NOMO-1 treated with DMSO at 0.1 percent for 48 hours (cell line): ENCODE measurements at regions not wholly inside any gene's neighbourhood (a gene's known extent, or its start where the extent isn't known, plus 50 kb on each side); places are given as distances from the start of the nearest gene placed in this dataset.
A peak's percentile ranks its signal among the peaks of the same experiment; 100 is the strongest.
"Not testable (repeated sequence)": the region's sequence is repeated elsewhere in the genome, so short reads cannot be mapped to it uniquely, and the experiment has no call there.

ENCODE experiments used
- DNase-seq: peaks from one replicate; lab custom pipeline; 2025; ENCODE audit not compliant: unreplicated experiment; lab: John Stamatoyannopoulos, UW

- no peak for DNase-seq
Observed at GRCh38 chr10:9160275-9160674, 1105.8 kb downstream of the GATA3 start.

GRCh38 chr10:9163699-9164098 is 1109.2 kb downstream of the GATA3 start:
- DNase-seq, result no peak

- DNase-seq, result no peak
Observed at GRCh38 chr10:9166770-9167169, 1112.3 kb downstream of the GATA3 start.

DNA sequence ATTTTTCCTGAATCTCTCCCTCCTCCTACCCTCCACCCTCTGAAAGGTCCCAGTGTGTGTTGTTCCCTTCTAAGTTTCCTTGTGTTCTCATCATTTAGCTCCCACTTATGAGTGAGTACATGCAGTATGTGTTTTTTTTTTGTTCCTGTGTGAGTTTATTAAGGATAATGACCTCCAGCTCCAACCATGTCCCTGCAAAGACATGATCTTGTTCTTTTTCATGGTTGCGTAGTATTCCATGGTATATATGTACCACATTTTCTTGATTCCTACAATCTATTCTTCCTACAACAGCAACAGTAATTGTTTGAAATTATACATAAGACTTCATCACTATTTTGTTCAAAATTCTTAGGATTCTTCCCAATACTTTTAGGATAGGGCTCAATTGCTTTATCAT is 1117.8 kb downstream of the GATA3 start:
- DNase-seq, result no peak

DNA sequence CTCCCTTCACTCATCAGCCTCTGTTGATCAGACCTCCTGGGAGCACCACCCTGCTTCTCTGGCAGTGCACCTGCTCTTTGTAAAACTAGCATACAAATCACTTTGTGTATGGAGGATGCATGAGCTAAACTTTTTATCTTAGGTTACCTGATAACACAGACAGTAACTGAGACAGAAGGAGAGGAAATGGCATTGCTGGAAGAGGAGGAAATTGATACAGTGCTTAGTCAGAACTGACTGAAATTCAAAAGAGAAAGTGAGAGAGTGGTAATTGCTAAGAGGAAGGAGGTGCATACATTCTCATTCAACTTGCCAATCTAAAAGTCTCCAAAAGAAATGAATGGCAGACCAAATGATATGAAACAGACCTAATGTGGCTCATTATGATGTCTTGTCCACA is 1120.7 kb downstream of the GATA3 start:
- DNase-seq, result no peak

DNA sequence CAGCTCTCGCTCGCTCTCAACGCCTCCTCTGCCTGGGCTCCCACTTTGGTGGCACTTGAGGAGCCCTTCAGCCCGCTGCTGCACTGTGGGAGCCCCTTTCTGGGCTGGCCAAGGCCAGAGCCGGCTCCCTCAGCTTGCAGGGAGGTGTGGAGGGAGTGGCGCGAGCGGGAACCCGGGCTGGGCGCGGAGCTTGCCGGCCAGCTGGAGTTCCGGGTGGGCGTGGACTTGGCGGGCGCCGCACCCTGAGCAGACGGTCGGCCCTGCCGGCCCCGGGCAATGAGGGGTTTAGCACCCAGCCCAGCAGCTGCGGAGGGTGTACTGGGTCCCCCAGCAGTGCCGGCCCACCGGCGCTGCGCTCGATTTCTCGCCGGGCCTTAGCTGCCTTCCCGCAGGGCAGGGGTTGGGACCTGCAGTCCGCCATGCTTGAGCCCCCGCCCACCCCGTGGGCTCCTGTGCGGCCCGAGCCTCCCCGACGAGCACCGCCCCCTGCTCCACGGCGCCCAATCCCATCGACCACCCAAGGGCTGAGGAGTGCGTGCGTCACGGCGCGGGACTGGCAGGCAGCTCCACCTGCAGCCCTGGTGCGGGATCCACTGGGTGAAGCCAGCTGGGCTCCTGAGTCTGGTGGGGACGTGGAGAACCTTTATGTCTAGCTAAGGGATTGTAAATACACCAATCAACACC is 1128.9 kb downstream of the GATA3 start:
- DNase-seq, result not testable (repeated sequence)

DNA sequence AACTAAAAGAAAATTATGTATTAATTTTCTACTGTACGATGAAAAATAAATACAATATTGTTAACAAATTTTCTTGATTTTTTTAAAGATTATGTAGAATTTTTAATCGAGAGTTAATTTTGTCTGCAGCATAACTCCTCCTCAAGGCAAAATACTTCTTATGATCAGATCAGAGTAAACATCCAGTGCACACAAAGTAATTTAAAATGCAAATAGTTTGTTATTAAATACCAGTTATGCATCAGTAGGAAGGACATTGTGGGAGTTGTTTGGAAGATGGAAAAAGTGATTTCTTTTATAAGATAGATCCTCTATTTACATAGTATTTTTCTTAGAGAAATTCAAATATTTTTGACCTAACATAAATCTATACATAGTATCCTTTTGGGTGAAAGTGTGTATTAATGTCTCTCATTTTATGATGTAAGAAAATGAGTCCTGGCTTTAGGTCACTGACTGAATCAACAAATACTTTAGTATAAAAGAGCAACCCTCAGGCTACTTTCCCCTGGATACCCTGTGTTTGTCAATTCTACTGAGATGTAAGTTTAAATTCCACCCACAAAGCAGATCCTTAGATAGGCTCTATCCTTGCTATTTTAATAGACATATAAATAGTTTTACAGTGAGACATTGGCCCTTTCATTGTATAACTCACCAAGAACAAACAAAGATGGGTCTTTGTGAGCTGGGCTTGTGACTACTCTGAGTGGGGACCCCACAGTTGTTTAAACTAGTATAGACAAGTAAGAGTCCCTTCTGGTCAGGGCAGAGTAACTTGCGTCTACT is 1133.7 kb downstream of the GATA3 start:
- DNase-seq, result no peak

DNA sequence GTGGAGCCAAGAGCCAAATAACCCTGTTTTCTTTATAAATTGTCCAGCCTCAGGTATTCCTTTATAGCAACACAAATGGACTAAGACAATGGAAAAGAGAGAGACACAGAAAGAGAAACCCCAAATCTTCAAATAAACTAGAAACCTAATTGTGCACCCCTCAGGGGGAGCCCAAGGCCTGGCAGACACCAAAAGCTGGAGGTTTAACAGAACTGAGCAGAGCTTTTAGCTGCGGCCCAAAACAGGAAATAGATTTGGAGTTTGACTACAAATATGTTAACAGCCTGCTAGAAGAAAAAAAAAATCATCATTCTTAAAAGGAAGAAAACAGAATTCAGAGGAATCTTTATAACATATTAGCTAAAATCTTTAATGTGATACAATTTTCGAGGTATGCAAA is 1135.0 kb downstream of the GATA3 start:
- DNase-seq, result no peak

- no peak for DNase-seq
Observed at GRCh38 chr10:9193120-9193519, 1138.6 kb downstream of the GATA3 start.

DNA sequence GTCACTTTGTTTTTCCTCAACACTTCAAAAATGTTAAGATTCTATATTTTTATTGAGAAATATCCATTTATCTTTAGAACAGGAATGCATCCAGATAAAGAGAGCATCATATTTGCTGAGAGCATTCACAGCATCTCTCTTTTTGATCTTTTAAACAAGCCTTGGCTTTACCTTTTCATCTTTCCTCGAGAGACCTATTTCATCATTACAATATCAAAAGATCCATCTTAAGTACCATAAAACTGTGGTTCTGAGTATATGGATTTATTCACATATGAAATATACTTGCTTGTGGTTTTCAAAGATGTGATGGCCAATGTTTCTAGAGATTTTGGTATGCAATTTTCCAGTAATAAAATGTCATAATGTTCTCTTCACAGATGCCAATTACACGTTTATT is 1140.9 kb downstream of the GATA3 start:
- DNase-seq, result no peak

- no peak for DNase-seq
Observed at GRCh38 chr10:9198611-9199010, 1144.1 kb downstream of the GATA3 start.

DNA sequence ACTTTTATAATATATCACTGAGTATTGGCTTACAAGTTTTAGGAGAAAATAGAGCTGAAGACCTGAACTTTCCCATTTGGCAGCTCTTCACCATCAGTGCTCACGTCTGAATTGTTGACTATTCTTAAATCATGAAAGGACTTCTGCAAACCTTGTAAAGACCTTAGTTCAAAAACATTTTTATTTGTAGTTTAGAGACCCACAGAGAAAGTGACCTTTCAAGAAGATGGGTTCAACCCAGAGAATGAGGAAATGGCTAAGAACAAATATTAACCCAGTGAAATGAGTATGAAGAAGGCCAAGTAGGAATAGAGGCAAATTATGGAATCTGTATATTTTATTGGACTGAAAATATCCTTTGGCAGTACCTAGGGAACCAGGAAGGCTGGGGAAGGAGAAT is 1151.1 kb downstream of the GATA3 start:
- no peak for DNase-seq

DNA sequence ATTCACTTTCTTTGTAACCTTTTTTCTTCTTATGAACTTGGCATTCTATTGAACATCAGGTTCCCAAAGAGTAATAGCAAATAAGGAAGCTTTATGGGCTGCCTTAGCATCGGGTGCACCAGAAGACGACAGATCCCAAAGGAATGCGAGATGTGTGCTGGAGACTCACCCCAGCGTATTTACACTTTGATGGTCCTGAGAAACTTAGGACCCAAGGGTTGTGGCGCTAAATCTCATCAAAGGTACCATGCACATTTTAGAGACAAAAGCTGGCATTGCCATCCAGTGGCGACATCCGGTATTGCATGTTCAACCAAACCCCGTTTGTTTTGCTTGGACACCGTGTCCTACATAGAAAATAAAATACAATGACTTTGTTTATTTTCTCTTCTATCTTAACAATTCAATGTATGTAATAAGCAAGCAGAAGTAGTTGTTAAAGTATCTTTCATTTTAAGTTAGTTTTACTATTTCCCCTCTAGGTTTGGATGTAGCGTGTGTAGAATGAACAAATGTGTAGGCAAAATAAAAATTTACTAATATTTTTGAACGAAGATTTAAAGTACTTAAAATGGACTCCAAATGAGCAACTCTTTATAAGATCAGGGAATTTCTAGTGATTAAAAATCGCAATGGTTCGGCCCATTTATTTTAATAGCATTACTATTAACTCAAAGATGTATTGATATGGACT is 1154.8 kb downstream of the GATA3 start:
- DNase-seq, result peak; percentile 9

- DNase-seq, result no peak
Observed at GRCh38 chr10:9211228-9211627, 1156.7 kb downstream of the GATA3 start.

GRCh38 chr10:9214618-9215017 is 1160.1 kb downstream of the GATA3 start:
- no peak for DNase-seq

DNA sequence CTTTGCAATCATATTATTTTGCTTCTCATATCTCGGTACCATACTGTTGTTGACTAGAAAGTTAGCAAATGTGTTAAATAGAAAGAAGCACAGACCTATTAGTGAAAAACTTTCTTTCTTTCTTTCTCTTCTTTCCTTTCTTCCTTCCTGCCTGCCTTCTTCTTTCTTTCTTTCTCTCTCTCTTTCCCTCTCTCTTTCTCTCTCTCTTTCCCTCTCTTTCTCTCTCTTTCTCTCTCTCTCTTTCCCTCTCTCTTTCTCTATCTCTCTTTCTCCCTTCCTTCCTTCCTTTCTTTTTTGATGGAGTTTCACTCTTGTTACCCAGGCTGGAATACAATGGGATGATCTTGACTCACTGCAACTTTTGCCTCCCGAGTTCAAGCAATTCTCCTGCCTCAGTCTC is 1160.6 kb downstream of the GATA3 start:
- no peak for DNase-seq

- DNase-seq, result no peak
Observed at GRCh38 chr10:9219860-9220259, 1165.4 kb downstream of the GATA3 start.

- no peak for DNase-seq
Observed at GRCh38 chr10:9222917-9223316, 1168.4 kb downstream of the GATA3 start.

- DNase-seq, result no peak
Observed at GRCh38 chr10:9227679-9228365, 1173.3 kb downstream of the GATA3 start.

DNA sequence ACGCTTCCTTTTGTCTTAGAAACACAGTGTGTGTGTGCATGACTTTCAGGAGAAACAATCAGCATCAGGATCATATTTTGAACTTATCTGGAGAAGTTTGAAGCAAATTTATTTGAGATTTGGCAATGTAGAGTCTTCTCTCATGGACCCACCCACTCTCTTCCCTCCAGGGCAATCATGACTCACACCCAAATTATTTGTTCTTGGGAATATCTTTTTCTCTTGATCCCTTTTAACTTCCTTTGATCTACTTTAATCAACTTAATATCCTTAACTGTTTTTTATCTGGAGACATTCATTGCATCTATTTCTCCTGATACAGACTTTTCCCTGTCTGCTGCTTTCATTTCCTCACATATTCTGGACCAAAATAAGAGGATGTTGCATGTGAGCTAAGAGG is 1174.3 kb downstream of the GATA3 start:
- no peak for DNase-seq

GRCh38 chr10:9229702-9230244 is 1175.3 kb downstream of the GATA3 start:
- DNase-seq, result no peak
